DMS153 treated with DMSO at 0.1 percent for 48 hours (cell line): ENCODE measurements at regions not wholly inside any gene's neighbourhood (a gene's known extent, or its start where the extent isn't known, plus 50 kb on each side); places are given as distances from the start of the nearest gene placed in this dataset.
"Not testable (repeated sequence)": the region's sequence is repeated elsewhere in the genome, so short reads cannot be mapped to it uniquely, and the experiment has no call there.

Source experiments
- DNase-seq: peaks from one replicate; lab custom pipeline; 2025; ENCODE audit not compliant: unreplicated experiment; lab: John Stamatoyannopoulos, UW

- DNase-seq = no peak
Observed at GRCh38 chr2:136334967-136335366, 217.0 kb upstream of the CXCR4 start.

DNA sequence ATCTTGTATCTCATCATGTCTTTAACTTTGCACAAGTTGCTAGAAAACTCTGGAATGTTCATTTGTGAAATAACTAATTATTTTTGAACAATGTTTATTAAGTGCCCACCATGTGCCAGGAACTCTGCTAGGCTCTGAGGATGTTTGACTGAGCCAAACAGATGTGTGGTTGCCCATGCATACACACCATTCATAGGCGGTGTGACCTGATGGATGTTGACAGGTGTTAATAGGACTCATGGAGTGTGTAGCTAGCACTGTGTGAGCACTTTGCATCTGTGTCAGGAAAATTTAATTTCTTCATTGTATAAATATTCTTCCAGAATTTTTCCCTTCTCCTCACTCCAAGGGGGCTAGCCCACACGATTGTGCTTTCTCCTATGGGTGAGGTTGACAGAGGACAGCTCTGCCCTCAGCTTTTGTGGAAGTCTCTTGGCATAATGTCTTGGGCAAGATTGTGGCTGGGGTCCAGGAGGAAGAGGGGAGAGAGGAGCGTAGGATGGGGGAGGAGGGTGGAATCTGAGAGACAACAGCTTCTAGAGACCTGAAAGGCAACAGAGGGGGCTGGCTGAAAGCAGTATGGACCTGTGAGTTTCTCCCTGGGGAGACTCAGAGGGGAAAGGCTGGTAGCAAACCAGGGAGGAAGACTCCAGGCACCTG is 214.6 kb upstream of the CXCR4 start:
- no peak for DNase-seq

DNA sequence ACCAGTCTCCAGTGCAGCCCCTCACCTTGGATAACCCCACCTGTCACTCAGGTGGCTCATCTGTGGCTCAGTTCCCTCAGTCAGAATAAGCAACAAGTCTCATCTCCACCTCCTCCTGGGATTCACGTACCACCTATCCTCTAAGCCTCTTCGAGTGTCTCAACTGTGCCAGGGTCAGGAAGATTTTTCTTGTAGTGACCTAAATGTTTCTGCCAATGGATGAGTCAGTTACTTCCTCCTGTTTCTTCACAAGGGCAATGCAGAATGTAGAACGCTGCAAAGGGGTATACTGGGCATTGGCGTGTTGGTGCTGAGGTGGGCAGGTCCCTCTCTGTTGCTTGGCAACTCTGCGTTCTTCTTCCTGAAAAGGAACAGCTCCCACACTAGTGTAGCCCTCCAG is 213.3 kb upstream of the CXCR4 start:
- no peak for DNase-seq

DNA sequence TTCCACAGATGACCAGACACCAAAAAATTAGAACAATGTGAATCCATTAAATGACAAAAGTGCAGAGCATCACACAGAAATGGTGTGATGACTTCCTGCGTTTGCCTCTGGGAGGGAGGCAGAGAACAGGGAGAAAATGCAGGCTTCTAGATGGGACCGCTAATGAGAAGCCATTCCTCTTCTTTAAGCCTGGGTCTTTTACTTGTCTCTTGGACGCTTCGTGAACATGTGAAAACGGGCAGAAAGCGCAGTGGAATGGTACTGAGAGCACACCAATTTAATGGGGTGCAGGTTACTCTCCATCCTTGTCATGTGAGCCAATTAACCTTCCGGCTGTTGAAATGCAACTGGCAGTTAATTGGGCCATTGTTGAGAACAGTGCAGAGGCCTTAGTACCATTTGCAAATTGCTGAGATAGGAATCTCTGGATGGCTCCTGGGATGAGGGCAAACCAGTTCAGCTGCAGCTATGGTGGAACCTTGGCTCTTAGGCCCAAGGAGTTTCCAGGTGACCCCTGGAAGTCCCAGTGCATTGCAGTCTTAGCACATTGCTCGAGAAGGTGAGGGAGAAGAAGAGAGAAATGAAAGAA is 210.4 kb upstream of the CXCR4 start:
- DNase-seq = no peak

- peak; percentile 16 for DNase-seq
Observed at GRCh38 chr2:136327162-136327852, 209.4 kb upstream of the CXCR4 start.

DNA sequence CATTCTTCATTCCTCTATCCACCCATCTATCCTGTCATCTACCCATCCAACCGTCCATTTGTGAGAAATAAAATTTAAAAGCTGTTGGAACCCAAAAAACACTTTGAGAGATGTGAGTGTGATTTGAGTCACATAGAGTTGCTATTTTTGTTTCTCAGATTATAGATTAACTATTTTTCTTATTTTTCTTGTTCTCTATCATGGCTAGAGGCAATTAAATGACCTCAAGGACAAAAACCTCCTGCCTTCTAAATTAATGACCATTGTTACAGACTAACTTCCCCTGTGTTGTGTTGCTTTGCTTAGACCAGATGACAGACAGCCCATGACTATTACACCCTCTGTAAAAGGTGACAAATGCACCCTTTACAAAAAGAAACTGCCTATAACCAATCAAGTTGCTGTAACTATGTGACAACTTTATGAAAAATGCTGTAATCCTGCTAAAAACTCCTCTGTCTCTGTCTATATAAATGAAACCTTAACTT is 207.9 kb upstream of the CXCR4 start:
- no peak for DNase-seq

- DNase-seq = no peak
Observed at GRCh38 chr2:136324966-136325365, 207.0 kb upstream of the CXCR4 start.

DNA sequence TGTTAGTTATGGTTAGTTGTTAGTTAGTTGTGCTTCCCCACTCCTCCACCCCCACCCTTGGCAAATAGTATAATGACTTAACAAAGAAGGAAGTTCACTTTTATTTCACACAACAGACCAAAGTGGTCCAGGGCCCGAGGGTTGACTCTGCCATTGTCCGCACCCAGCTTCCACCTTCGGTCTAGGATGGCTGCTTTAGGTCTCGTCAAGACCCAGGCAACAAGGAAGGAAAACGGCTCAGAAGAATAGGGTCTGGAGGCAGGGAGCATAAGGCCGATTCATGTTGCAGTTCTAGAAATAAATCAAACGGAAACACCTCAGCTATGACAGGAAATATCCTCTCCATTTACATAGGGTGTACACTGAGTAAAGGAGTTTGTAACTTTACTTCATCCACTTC is 206.0 kb upstream of the CXCR4 start:
- DNase-seq = no peak

- DNase-seq = no peak
Observed at GRCh38 chr2:136323195-136323594, 205.2 kb upstream of the CXCR4 start.

DNA sequence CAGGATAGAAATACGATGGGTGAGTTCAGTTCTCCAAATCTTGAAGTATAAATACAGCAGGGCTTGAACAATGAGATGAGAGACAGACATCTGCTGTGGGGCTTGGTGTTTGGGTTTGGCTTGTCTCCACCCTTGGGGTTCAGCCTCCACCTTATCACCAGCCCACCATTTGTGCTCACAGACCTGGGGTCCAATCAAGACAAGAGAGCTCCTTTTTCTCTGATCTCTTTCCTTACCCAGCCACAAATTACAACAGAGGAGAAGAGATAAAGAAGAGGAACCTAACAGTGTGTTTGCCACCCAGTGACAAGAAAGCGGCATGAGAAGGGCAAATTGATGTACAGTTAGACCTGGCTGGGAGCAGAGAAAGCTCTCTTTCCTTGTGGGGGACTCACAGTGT is 204.5 kb upstream of the CXCR4 start:
- DNase-seq = no peak

DNA sequence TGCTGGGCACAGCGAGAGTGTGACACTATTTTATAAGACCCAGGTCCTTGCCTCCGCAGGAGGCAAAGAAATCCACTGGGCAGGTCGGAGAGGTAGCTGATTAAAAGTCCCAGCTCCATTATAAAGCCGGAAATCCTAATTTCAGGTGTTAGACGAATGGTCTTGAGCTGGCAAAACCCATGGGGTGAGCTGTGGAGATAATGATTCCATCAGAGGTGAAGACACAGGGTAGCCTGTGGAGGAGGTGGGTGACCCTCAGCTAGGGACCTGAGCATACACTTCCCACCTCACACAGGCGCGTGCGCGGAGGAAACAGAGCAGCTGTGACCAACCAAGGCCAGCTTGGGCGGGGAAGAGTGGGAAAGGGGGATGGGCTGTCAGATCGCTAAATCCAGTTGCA is 201.7 kb upstream of the CXCR4 start:
- DNase-seq = no peak

- DNase-seq = no peak
Observed at GRCh38 chr2:136319237-136319636, 201.3 kb upstream of the CXCR4 start.

- DNase-seq = no peak
Observed at GRCh38 chr2:136314240-136314639, 196.3 kb upstream of the CXCR4 start.

DNA sequence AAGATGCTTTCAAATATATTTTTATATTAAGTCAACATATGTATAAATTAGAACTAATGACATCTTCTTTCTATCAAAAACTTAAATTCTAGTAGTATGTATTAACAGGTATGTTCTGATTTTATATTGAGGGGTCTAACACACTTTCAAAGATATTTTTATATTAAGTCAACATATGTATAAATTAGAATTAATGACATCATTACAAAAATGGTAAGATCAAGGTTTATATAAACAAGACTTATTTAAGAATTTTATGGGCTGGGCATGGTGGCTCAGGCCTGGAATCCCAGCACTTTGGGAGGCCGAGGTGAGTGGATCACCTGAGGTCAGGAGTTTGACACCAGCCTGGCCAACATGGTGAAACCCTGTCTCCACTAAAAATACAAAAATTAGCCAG is 194.6 kb upstream of the CXCR4 start:
- not testable (repeated sequence) for DNase-seq

- no peak for DNase-seq
Observed at GRCh38 chr2:136310797-136311603, 193.1 kb upstream of the CXCR4 start.

DNA sequence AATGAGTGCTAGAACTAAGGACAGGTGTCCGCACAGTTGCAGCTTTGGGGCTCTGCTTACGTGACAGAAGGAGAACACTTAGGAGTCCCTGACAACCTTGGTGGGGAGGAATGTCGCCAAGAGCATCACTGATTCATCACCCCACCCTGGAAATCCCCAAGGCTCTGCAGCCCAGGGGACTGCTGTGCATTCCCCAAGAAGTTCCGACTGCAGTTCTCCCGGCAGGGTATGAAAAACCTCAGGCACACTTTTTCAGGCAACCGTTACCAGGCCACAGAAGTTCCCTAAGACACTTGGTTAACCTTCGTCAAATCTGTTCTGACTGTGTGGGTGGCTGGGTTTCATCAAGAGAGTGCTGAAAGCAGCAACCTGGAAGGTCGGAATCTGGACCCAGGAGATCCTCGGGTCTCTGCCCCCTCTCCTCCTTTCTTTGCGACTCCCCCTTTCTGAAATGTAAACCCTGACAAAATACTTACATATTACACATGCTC is 192.1 kb upstream of the CXCR4 start:
- DNase-seq = no peak

GRCh38 chr2:136308611-136309010 is 190.7 kb upstream of the CXCR4 start:
- DNase-seq = no peak

GRCh38 chr2:136306836-136307235 is 188.9 kb upstream of the CXCR4 start:
- DNase-seq = no peak

GRCh38 chr2:136305517-136306192 is 187.7 kb upstream of the CXCR4 start:
- no peak for DNase-seq

- no peak for DNase-seq
Observed at GRCh38 chr2:136301006-136301405, 183.1 kb upstream of the CXCR4 start.

GRCh38 chr2:136298631-136299030 is 180.7 kb upstream of the CXCR4 start:
- no peak for DNase-seq
